NCI-H1436 (cell line): ENCODE measurements at regions not wholly inside any gene's neighbourhood (a gene's known extent, or its start where the extent isn't known, plus 50 kb on each side); places are given as distances from the start of the nearest gene placed in this dataset.

Experiments used
- DNase-seq: peaks from one replicate; lab custom pipeline; 2025; lab: John Stamatoyannopoulos, UW

DNA sequence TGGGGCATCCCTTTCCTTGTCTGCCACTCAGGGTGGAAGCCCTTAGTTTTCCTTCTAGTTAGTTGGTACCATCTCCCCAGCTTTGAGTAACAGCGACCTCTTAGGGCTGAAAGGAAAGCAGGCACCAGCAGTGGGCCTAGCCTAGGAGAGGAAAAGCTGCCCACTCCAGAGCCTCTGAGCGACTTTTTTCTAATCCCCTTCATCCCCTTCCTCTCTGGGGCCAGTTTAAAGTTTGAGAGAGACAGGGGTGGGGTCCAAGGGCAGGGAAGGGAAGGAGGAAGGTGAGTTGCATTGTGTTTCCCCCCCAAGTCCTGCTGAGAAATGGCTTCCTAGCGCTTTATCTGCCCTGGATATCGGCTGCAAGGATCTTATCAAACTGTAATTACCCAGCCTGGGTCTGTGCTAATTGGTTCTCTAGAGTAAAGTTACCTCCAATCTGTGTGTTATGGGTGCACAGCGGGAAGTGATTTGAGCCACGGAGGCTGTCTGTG lies 573.9 kb upstream of the CADM1 start:
- no peak for DNase-seq

- no peak for DNase-seq
These were observed 572.9 kb upstream of the CADM1 start for GRCh38 chr11:116077092-116077491.

GRCh38 chr11:116073854-116074837 lies 569.9 kb upstream of the CADM1 start:
- DNase-seq, result peak; percentile 33

DNA sequence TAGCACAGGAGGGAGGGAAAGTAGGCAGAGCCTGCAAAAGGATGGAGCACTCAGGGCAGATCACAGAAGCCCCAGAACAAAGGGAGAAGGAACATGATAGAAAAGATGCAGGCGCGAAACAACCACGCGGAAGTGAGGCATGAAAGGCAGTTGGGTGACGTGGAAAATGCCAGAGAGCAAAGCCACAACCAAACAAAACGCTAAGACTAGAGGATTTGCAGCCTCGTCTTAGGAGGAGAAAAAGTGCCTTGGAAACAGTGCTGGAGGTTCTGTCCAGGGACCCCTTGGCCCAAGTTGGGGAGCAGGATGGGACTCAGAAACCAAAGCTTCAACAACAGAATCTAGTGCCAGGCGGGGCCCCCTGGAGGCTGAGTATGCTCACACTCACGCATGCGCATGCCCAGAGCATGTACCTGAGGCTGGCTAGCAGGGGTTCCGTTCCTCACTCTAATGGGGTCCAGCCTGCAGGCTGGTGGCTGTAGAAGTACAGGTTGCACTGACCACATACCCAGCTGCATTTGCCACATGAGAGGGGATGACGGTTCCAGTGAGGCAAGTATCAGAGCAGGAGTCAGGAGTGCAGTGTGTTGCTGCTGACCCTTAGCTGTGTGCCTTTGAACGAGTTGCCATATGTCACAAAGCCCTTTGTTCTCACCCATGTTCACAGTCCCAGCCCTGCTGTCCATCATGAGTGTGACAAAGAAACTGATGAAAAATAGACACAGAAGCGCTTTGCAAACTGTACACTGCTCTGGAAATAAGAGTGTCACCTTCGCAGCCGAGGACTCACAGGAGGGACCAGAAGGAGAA lies 568.6 kb upstream of the CADM1 start:
- no peak for DNase-seq

GRCh38 chr11:116072133-116072532 lies 567.9 kb upstream of the CADM1 start:
- no peak for DNase-seq

GRCh38 chr11:116071241-116071640 lies 567.0 kb upstream of the CADM1 start:
- DNase-seq, result no peak

DNA sequence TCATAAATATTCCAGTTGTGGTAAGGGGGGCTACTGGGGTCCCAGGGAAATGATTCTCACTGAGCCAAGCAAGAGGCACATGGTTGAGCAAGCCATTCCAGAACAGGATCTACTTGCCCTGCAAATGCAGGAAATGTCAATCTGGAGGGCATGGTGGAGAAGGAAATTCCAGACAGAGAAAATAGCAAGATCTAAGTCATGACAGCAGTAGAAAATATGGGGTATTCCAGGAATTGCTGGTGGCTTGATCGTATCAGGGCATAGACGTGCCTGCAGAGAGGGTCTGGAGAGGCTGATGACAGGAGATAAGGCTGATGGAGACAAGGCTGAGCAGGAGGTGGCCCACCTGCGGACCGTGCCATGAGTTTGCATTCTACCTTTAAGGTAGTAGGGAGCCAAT lies 566.3 kb upstream of the CADM1 start:
- no peak for DNase-seq

- no peak for DNase-seq
These were observed 562.6 kb upstream of the CADM1 start for GRCh38 chr11:116066777-116067176.

GRCh38 chr11:116065986-116066385 lies 561.8 kb upstream of the CADM1 start:
- DNase-seq, result no peak

DNA sequence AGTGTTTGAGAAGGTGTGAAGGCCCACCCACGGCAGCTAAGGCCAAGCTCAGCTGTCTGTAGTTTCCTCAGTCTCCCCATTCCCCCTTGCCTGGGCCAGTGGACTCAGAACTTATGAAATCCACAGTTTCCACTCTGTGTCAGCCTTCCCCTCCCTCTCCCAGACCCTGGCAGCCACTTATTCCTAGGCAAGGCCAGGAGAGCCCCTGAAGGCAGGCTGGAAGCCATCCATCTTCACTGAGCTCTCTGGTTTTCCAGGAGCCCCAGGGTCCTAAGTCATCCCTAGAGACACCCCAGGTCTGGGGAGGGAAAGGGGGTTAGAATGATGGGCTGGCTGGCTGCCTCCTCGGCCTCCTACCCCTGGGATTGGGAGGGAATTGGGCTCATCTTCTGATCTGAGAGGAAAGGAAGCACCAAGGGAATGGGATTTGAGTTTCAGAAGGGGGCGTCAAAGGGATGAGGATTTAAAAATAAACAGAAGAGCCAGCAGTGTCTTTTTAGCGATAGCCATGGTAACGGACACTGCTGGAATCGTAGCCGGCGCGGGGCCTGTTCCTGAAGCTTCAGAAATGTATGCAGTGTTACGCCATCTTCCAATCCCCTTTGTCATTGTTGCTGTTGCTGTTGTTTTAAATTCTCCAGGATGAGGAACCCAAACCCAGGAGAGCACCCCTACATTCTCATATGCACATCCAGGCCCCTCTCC lies 561.1 kb upstream of the CADM1 start:
- no peak for DNase-seq

DNA sequence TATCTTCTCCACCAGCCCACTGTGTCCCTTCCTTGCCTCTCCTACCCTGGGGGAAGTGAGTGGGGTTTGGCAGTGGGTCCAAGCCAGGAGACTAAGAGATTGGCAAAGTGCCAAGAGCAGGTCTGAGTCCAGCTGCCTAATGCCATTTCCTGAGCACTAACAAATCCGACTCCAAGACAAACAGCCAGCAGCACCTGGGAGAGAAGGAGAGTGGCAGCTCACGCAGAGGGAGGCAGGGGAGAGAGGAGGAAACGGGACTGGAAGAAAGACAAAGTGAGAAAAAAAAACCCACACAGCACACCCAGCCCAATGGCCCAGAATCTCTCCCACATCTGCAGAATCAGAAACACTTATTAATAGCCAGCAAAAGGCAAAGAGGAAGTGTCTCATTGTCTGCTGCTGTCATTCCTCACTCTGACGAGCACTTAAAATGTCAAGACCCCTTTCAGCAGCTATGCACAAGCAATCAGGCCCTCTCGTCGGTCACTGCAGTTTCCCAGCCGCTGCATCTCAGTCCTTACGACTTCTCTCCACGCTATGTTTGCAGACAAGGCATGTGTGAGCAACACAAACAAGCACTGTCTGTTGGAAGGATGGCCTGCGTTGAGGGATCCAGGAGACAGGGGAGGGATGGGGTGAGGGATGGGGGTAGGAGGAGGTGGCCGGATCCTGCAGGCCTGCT lies 558.4 kb upstream of the CADM1 start:
- DNase-seq, result no peak

DNA sequence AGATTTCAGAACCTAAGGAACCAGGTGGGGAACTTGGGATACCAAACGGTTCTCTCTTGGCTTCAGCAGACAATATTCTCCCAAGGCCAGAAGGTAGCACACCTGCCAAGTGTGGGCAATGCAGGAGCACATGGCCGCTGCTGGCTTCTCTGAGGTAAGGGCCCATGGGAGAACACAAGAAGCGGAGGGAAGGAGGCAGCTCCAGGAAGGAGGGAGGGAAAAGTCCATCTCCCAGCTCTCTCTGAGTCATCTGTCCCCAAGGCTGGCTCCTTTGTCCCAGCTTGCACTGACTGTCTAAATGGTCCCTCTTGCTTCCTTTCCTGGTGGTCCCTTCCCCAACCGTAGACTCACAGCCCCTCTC lies 557.9 kb upstream of the CADM1 start:
- DNase-seq, result no peak

GRCh38 chr11:116061322-116061721 lies 557.1 kb upstream of the CADM1 start:
- DNase-seq, result no peak

DNA sequence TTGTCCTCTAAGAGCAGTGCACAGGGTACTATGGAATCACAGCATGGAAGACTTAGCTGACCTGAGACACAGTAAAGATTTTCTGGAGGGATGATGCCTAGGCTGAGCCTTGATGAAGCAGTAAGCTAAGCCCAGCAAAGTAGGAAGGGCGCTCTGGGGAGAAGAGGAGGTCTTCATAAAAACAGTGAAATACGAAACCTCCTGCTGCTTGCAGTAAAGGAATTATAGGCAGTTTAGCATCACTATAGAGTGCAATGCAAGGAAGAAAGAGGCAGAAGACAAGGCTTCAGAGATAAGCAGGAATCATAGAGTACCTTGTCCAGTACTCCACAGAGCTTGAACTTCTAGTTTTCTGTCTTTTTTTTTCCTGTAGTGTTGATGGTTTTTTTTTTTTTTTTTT lies 555.7 kb upstream of the CADM1 start:
- DNase-seq, result no peak

- no peak for DNase-seq
These were observed 552.8 kb upstream of the CADM1 start for GRCh38 chr11:116057000-116057399.

DNA sequence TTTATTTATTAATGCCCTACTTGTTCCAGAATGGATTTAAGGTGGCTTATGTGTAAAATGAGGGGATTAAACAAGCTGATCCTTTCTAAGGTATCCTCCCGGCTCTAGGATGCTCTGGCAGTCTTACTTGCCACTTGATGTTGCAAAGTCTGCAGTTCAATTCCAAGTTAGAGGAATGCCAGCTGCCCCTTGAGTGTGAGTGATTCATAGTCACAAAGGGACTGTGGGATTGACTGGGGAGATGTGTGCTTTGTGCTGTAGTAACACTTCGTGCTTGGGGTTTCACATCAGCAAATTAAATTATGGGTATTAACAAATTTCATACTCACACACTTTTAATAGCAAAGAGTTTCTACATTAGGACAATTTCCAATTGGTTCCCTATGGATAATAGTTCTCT lies 550.8 kb upstream of the CADM1 start:
- no peak for DNase-seq

DNA sequence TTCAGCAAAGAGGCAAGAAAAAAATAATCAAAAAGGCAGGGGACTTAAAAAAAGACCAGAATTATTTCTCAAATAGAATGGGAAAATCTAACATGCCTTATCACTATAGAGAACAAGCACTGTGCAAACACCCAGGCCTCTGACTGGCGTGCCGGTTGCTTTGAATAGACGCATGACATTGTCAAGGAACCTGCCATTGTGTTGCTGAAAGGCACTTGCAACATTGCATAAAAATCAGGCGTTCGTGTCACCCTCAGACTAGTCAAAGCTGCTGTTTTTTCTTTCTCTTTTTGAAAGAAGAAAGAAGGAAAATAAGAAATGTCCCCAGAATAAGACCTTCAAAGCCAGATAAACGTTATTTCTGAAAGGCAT lies 549.3 kb upstream of the CADM1 start:
- DNase-seq, result no peak

DNA sequence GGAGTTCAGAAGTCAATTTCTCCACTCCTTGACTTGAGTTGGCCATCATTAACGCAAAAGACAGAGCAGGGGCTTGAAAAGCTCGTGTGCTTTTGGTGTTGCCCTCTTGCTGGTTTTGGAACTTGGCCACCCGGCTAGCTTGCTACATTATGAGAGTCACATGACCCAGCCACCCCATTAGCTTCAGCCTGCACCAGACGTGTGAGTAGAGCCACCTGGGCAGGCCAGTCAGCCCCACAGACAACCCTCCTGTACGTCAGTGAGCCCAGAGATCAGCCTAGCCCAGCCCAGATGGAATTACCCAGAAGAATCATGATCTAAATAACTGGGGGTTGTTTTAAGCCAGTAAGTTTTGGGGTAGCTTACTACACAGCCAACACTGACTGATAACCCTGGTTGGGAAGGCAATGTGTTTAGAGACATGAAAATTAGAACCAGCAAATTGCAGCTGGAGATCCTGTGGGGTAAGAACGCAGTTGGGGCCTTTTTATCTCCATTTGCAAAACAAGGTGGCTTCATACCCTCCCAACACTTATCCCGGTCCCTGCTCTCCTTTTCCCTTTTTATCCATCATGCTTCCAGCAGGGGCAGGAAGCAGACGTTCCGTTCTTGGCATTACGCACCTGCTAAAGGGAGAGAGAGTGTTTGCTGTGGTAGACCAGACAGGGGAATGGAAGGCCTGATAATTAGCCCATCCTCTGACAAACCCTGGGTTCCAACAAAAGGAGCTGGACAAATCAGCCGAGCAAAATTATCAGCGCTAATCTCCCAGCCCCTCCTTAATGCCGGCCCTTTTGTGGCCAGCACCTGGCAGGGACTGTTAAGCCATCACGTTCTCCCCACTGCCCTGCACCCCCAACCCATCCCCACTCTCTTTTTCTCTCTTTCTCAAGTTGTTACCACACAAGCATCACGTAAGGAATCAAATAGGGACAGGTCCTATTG lies 548.7 kb upstream of the CADM1 start:
- no peak for DNase-seq

DNA sequence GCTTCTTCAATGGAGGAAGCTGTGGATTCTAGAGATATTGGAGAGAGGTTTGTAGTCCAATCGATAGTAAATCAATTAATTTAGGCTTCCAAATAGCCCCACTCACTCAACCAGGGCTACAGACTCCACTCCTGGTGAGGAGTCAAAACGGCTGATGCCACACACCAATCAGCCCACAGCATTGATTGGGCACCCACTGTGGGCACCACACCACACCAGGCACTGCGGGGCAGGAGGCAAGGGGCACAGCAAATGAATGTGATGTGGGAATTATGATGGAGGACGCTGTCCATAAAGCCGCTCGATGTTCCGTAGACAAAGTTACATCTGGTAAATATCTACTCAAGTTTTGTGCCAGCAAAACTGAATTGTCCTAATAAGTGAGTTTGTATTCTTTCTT lies 547.3 kb upstream of the CADM1 start:
- DNase-seq, result no peak

DNA sequence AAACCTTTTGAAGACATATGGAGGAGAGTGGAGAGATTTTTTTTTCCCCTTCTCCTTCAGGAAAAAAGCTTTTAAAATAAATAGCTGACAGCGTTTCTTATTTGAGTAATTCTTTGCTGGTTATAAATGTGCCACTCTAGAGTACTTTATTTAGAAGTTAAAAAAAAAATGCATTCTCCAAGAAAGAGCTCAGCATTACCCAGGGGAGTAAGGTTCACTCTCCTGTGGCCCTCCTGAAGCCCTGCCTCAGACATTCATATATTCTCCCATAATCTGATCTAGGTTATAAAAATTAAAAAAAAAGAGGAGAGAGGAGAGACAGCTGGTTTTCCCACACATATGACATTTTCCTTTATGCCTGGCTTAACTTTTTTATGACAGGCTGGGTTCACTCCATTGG lies 545.2 kb upstream of the CADM1 start:
- no peak for DNase-seq

GRCh38 chr11:116046127-116046526 lies 541.9 kb upstream of the CADM1 start:
- no peak for DNase-seq
